ENCODE measurements at regions not wholly inside any gene's neighbourhood (a gene's known extent, or its start where the extent isn't known, plus 50 kb on each side); places are given as distances from the start of the nearest gene placed in this dataset.

GRCh38 chr10:23522345-23522744, 83.5 kb downstream of the OTUD1 start:
- no peaks in the 10 kb centered on the region for H3K36me3 ChIP-seq
- H3K27me3 ChIP-seq = no peaks in the 10 kb centered on the region
- no peak for DNase-seq (ENCODE audit: low spot score in 2 of 2)
- no peak overlapping the region for H3K4me3 ChIP-seq
- TF ChIP-seq CTCF (IDR thresholded peaks at IDR 0.05) (no peak), POLR2AphosphoS5 (IDR thresholded peaks at IDR 0.05) (no peak), POLR2A (IDR thresholded peaks at IDR 0.05) (no peak)
- intact Hi-C loops (cut with DNase I; ENCODE audit: low total_unique reads) = loop anchor here (10.0 kb wide), 1 partner anchor 208 kb away; no protein-coding TSS in a partner anchor
- H3K27ac ChIP-seq = no peak overlapping the region
- no peaks in the 10 kb centered on the region for H3K4me1 ChIP-seq
- H3K9me3 ChIP-seq = no peaks in the 10 kb centered on the region

GRCh38 chr10:23523251-23523650, 84.4 kb downstream of the OTUD1 start:
- Histone ChIP-seq H3K36me3 (no peaks in the 10 kb centered on the region), H3K4me1 (no peaks in the 10 kb centered on the region), H3K9me3 (no peaks in the 10 kb centered on the region), H3K4me3 (no peak overlapping the region), H3K27me3 (no peaks in the 10 kb centered on the region), H3K27ac (no peak overlapping the region)
- no peak for DNase-seq (ENCODE audit: low spot score in 2 of 2)
- intact Hi-C loops (cut with DNase I; ENCODE audit: low total_unique reads) = loop anchor here (10.0 kb wide), 1 partner anchor 208 kb away; no protein-coding TSS in a partner anchor
- TF ChIP-seq POLR2AphosphoS5 (IDR thresholded peaks at IDR 0.05) = no peak
- TF ChIP-seq POLR2A (IDR thresholded peaks at IDR 0.05) = no peak
- no peak for TF ChIP-seq CTCF (IDR thresholded peaks at IDR 0.05)

GRCh38 chr10:23525406-23525805, 86.5 kb downstream of the OTUD1 start:
- no peak for TF ChIP-seq POLR2AphosphoS5 (IDR thresholded peaks at IDR 0.05)
- peak in 2 of 3 donors; percentile 21 to 44 for TF ChIP-seq CTCF (IDR thresholded peaks at IDR 0.05)
- TF ChIP-seq POLR2A (IDR thresholded peaks at IDR 0.05) = no peak
- Histone ChIP-seq H3K27me3 (no peaks in the 10 kb centered on the region), H3K27ac (no peak overlapping the region), H3K9me3 (no peaks in the 10 kb centered on the region), H3K4me1 (no peaks in the 10 kb centered on the region), H3K4me3 (no peak overlapping the region), H3K36me3 (no peaks in the 10 kb centered on the region)
- intact Hi-C loops (cut with DNase I; ENCODE audit: low total_unique reads) = loop anchor here (10.0 kb wide), 1 partner anchor 211 kb away; no protein-coding TSS in a partner anchor
- DNase-seq (ENCODE audit: low spot score in 2 of 2) = no peak

- Histone ChIP-seq H3K4me1 (no peaks in the 10 kb centered on the region), H3K4me3 (no peak overlapping the region), H3K27ac (no peak overlapping the region), H3K36me3 (no peaks in the 10 kb centered on the region), H3K9me3 (no peaks in the 10 kb centered on the region), H3K27me3 (no peaks in the 10 kb centered on the region)
- intact Hi-C loops (cut with DNase I; ENCODE audit: low total_unique reads) = loop anchor here (10.0 kb wide), 1 partner anchor 214 kb away; no protein-coding TSS in a partner anchor
- no peak for DNase-seq (ENCODE audit: low spot score in 2 of 2)
- TF ChIP-seq POLR2AphosphoS5 (IDR thresholded peaks at IDR 0.05) (no peak), CTCF (IDR thresholded peaks at IDR 0.05) (no peak), POLR2A (IDR thresholded peaks at IDR 0.05) (no peak)
These were observed 89.5 kb downstream of the OTUD1 start for GRCh38 chr10:23528419-23528818.

- no peak overlapping the region for H3K27ac ChIP-seq
- TF ChIP-seq CTCF (IDR thresholded peaks at IDR 0.05) (no peak), POLR2AphosphoS5 (IDR thresholded peaks at IDR 0.05) (no peak), POLR2A (IDR thresholded peaks at IDR 0.05) (no peak)
- no peak overlapping the region for H3K4me3 ChIP-seq
- intact Hi-C loops (cut with DNase I; ENCODE audit: low total_unique reads) = loop anchor here (10.0 kb wide), 1 partner anchor 215 kb away; no protein-coding TSS in a partner anchor
- no peaks in the 10 kb centered on the region for H3K27me3 ChIP-seq
- H3K9me3 ChIP-seq = no peaks in the 10 kb centered on the region
- H3K4me1 ChIP-seq = no peaks in the 10 kb centered on the region
- DNase-seq (ENCODE audit: low spot score in 2 of 2) = no peak
- no peaks in the 10 kb centered on the region for H3K36me3 ChIP-seq
These were observed 90.8 kb downstream of the OTUD1 start for GRCh38 chr10:23529625-23530024.
